Activated B cell treated with CpG ODN at 0.5 μM for 24 hours (primary cell): ENCODE measurements at regions not wholly inside any gene's neighbourhood (a gene's known extent, or its start where the extent isn't known, plus 50 kb on each side); places are given as distances from the start of the nearest gene placed in this dataset.

ENCODE experiments used
- ATAC-seq: fragments of 200-7000 bp; cut with Tn5 transposase; one replicate; pipeline ENCODE4 v1.10.0; 2021; ENCODE audit warnings: low read depth, mild to moderate bottlenecking, moderate library complexity
- CTCF ChIA-PET: fragments of 350-600 bp; sonication (Branson Sonifier 250); formaldehyde crosslinking; loops from one replicate; lab custom pipeline; 2021; ENCODE audit warnings: antibody characterized with exemption; lab: Charles Lee
- POLR2A ChIA-PET: fragments of 350-600 bp; sonication (Branson Sonifier 250); formaldehyde crosslinking; loops from one replicate; lab custom pipeline; 2021; ENCODE audit warnings: antibody characterized with exemption; lab: Charles Lee
- DNase-seq: peaks from one replicate; pipeline ENCODE4 v3.0.0; 2022
- H3K27ac Mint-ChIP-seq: one replicate; pipeline ENCODE4 v1.8.0; 2020; ENCODE audit warnings: mixed read lengths
- H3K27me3 Mint-ChIP-seq: one replicate; pipeline ENCODE4 v1.8.0; 2021; ENCODE audit warnings: mixed read lengths
- H3K36me3 Mint-ChIP-seq: one replicate; pipeline ENCODE4 v1.8.0; 2021; ENCODE audit warnings: low read depth, mixed read lengths
- H3K4me1 Mint-ChIP-seq: one replicate; pipeline ENCODE4 v1.8.0; 2021; ENCODE audit warnings: mixed read lengths
- H3K4me3 Mint-ChIP-seq: one replicate; pipeline ENCODE4 v1.8.0; 2020; ENCODE audit warnings: mild to moderate bottlenecking, mixed read lengths
- H3K9me3 Mint-ChIP-seq: one replicate; pipeline ENCODE4 v1.8.0; 2020; ENCODE audit warnings: mixed read lengths
- intact Hi-C: fragments of 100-400 bp; cut with micrococcal nuclease; formaldehyde crosslinking; loops from one replicate; pipeline ENCODE4 v1.15.1; 2024
- TF ChIP-seq, protein P1 (sequence below): fragments of 200-600 bp; IDR thresholded peaks from one replicate; pipeline ENCODE4 v1.8.0; 2022; ENCODE audit warnings: antibody characterized with exemption, mild to moderate bottlenecking

DNA sequence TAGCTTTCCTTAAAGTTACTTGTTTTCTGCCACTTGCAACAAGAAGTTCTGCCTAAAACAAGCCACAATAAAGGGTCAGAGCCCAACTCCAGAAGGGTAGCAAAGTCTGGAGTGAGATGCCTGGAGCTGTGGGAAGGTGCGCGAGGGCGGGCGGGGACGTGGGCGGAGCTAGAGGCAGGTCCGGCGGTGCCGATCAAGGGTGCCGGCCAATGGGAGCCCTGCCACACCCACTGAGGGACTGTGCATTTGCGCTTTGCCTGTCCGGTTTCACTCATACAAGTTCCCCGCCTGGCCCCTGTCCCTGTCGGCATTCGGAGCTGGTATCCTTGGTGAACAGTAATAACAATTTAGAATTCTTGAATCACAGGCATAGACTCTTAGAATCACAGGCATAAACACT lies 732.4 kb downstream of the MATN1 start:
- ChIA-PET CTCF (no interaction called here), POLR2A (no interaction called here)
- no peaks in the 10 kb centered on the region for H3K4me1 Mint-ChIP-seq
- DNase-seq (no peak), ATAC-seq (no peak)
- no peaks in the 10 kb centered on the region for H3K27me3 Mint-ChIP-seq
- TF ChIP-seq, protein P1, sequence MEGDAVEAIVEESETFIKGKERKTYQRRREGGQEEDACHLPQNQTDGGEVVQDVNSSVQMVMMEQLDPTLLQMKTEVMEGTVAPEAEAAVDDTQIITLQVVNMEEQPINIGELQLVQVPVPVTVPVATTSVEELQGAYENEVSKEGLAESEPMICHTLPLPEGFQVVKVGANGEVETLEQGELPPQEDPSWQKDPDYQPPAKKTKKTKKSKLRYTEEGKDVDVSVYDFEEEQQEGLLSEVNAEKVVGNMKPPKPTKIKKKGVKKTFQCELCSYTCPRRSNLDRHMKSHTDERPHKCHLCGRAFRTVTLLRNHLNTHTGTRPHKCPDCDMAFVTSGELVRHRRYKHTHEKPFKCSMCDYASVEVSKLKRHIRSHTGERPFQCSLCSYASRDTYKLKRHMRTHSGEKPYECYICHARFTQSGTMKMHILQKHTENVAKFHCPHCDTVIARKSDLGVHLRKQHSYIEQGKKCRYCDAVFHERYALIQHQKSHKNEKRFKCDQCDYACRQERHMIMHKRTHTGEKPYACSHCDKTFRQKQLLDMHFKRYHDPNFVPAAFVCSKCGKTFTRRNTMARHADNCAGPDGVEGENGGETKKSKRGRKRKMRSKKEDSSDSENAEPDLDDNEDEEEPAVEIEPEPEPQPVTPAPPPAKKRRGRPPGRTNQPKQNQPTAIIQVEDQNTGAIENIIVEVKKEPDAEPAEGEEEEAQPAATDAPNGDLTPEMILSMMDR: no peak
- no peaks in the 10 kb centered on the region for H3K36me3 Mint-ChIP-seq
- H3K9me3 Mint-ChIP-seq: peaks cover 20% of the 10 kb centered on the region
- H3K27ac Mint-ChIP-seq: no peak overlapping the region
- H3K4me3 Mint-ChIP-seq: no peak overlapping the region
- intact Hi-C loops: no loop called here

DNA sequence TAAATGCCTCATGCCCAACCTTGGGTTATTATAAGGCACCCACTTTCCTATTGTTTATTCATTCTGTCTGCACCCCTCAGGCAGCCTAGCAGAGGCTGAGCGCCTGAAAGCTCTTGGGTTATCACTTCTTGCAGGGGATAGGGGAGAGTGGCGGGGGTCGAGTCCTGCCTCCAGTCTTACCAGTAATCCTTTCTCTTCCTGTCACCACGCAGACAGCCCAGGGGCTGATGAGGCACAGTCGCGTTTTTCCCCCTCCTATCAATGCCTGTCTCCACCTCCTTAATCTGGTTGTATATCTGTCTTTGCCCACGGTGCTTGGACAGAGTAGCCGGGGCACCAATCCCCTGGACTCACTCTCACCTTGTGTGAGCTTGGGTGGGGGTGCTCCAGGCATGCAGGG lies 733.1 kb downstream of the MATN1 start:
- Mint-ChIP-seq H3K27ac (no peak overlapping the region), H3K36me3 (no peaks in the 10 kb centered on the region), H3K4me1 (no peaks in the 10 kb centered on the region), H3K27me3 (no peaks in the 10 kb centered on the region), H3K4me3 (no peak overlapping the region), H3K9me3 (peaks cover 17% of the 10 kb centered on the region)
- CTCF ChIA-PET: no interaction called here
- POLR2A ChIA-PET: no interaction called here
- intact Hi-C loops: no loop called here
- TF ChIP-seq, protein P1: no peak
- ATAC-seq (no peak), DNase-seq (no peak)

DNA sequence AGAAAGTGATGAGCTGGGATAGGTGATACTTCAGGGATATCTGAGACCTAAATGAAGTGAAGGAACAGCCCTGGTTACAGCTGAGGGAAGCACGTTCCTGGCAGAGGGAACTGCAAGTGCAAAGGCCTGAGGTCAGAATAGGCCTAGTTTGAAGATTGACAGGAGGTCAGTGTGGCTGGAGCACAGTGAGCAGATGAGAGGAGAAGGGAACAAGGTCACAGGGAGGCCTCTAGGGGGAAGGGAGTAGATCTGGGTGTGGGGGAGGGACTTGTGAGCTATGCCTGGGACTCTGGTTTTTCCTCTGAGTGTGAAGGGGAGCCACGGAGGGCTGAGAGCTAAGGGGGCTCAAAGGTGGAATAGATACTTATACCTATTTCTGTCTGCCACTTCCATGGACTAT lies 736.4 kb downstream of the MATN1 start:
- Mint-ChIP-seq H3K4me3 (no peak overlapping the region), H3K9me3 (peaks cover 2% of the 10 kb centered on the region), H3K27me3 (peaks cover 3% of the 10 kb centered on the region), H3K36me3 (no peaks in the 10 kb centered on the region), H3K27ac (no peak overlapping the region), H3K4me1 (no peaks in the 10 kb centered on the region)
- ChIA-PET POLR2A (no interaction called here), CTCF (no interaction called here)
- ATAC-seq (no peak), DNase-seq (no peak)
- TF ChIP-seq, protein P1: no peak
- intact Hi-C loops: no loop called here

DNA sequence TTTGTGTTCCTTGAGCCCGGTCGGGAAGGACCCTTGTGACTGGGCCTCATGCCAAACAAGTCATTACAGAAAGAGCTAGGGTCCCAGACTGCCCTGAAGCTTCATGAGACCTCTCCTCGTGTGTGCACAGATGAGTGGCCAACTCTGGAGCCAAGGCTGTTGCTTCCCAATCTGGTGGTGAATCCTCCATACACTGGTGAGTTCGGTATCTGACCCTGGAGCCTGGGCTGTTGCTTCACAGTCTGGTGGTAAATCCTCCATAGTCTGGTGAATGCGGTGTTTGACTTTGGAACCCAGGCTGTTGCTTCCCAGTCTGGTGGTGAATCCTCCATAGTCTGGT lies 737.8 kb downstream of the MATN1 start:
- CTCF ChIA-PET: no interaction called here
- Mint-ChIP-seq H3K36me3 (no peaks in the 10 kb centered on the region), H3K4me1 (no peaks in the 10 kb centered on the region), H3K4me3 (no peak overlapping the region), H3K27me3 (peaks cover 7% of the 10 kb centered on the region), H3K27ac (no peak overlapping the region), H3K9me3 (peaks cover 2% of the 10 kb centered on the region)
- TF ChIP-seq, protein P1: no peak
- POLR2A ChIA-PET: no interaction called here
- no peak for DNase-seq
- intact Hi-C loops: no loop called here
- no peak for ATAC-seq

DNA sequence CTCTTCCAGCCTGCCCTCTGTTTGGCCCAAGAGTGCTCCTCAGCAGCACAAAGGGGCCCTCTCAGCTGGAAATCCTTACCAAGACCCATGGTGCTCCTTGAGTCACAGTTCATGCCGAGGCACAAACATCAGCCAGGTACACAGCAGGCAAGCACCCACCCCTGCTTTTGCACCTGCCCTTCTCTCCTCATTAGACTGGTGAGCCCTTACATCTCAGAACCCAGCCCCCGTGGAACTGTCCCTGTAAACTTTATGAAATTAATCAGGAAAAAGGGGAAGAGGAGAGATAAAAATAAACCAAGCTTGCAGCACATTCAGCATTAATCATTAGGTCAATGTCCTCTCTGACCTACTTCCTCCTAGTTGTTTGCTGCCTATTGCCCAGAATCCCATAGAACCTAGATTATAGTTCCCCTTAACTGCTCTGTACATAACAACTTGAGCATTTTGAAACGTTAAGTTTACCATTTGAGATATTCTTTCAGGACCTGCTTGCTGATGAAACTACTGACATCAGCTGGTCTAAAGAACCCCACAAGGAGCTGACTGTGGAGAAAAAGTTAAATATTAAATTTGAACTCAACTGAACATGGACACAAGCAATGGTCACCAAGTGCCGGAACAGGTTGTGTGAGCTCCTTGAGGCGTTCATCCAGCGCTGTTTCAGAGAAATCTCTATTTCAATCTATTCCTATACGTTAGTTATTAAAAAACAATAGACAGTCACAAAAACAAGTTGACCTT lies 738.4 kb downstream of the MATN1 start:
- Mint-ChIP-seq H3K9me3 (peaks cover 2% of the 10 kb centered on the region), H3K4me3 (no peak overlapping the region), H3K27me3 (peaks cover 7% of the 10 kb centered on the region), H3K27ac (no peak overlapping the region), H3K36me3 (no peaks in the 10 kb centered on the region), H3K4me1 (no peaks in the 10 kb centered on the region)
- ChIA-PET CTCF (no interaction called here), POLR2A (no interaction called here)
- intact Hi-C loops: no loop called here
- TF ChIP-seq, protein P1: no peak
- ATAC-seq (no peak), DNase-seq (no peak)
